Breast epithelium (tissue), 4 donors: ENCODE measurements at regions not wholly inside any gene's neighbourhood (a gene's known extent, or its start where the extent isn't known, plus 50 kb on each side); places are given as distances from the start of the nearest gene placed in this dataset.

Experiments
- DNase-seq, 2 donors: peaks; one replicate each; pipeline ENCODE4 v3.0.0-alpha.2; 2019; ENCODE audit warnings: low spot score in 2 of 2
- H3K27ac ChIP-seq, 2 donors: fragments of 200-600 bp; sonication (generic) in 1 of 2; one replicate each; pipeline ENCODE4 v1.5.1; 2016 to 2019; ENCODE audit warnings: mild to moderate bottlenecking in 1 of 2
- H3K27me3 ChIP-seq, 2 donors: fragments of 200-600 bp; sonication (generic) in 1 of 2; one replicate each; pipeline versions ENCODE4 v1.5.1 to v1.6.0; 2017 to 2019; ENCODE audit warnings: control low read depth in 1 of 2, mild to moderate bottlenecking in 1 of 2
- H3K36me3 ChIP-seq: fragments of 200-600 bp; one replicate; pipeline ENCODE4 v1.5.1; 2019
- H3K4me1 ChIP-seq, 2 donors: fragments of 200-600 bp; sonication (generic); one replicate each; pipeline ENCODE4 v1.5.1; 2016 to 2019; ENCODE audit warnings: control low read depth in 1 of 2
- H3K4me3 ChIP-seq, 3 donors: fragments of 200-600 bp; sonication (generic); 1 replicate in 2 of 3; 2 replicates in 1 of 3; pipeline ENCODE4 v1.5.1; 2016 to 2019; ENCODE audit warnings: mild to moderate bottlenecking in 3 of 3, moderate library complexity in 2 of 3
- H3K9me3 ChIP-seq, 2 donors: fragments of 200-600 bp; sonication (generic) in 1 of 2; one replicate each; pipeline ENCODE4 v1.5.1; 2016 to 2019; ENCODE audit warnings: control low read depth in 1 of 2
- CTCF ChIP-seq, 3 donors: fragments of 450-650 bp; IDR thresholded peaks; one replicate each; pipeline ENCODE4 v1.5.1; 2016 to 2017; ENCODE audit warnings: antibody characterized with exemption in 3 of 3, mild to moderate bottlenecking in 3 of 3, moderate library complexity in 3 of 3
- POLR2A ChIP-seq: fragments of 450-650 bp; IDR thresholded peaks from one replicate; pipeline ENCODE4 v1.6.1; 2016; ENCODE audit warnings: antibody characterized with exemption, mild to moderate bottlenecking, moderate library complexity
- POLR2AphosphoS5 ChIP-seq, 3 donors: sonication (generic); formaldehyde crosslinking; IDR thresholded peaks; one replicate each; pipeline ENCODE4 v1.6.1; 2017; ENCODE audit warnings: antibody characterized with exemption in 3 of 3
- intact Hi-C: fragments of 100-400 bp; cut with DNase I; formaldehyde crosslinking; loops from one replicate; pipeline ENCODE4 v1.15.1; 2023; ENCODE audit warnings: low total_unique reads

- no peaks in the 10 kb centered on the region for H3K4me1 ChIP-seq
- intact Hi-C loops: no loop called here
- H3K9me3 ChIP-seq: no peaks in the 10 kb centered on the region
- H3K36me3 ChIP-seq: no peaks in the 10 kb centered on the region
- no peak overlapping the region for H3K27ac ChIP-seq
- H3K27me3 ChIP-seq: no peaks in the 10 kb centered on the region
- no peak for DNase-seq
- TF ChIP-seq POLR2A: no peak
- no peak for TF ChIP-seq CTCF (IDR thresholded peaks at IDR 0.05)
- TF ChIP-seq POLR2AphosphoS5 (IDR thresholded peaks at IDR 0.05): no peak
- no peak overlapping the region for H3K4me3 ChIP-seq
Observed at GRCh38 chr11:82007521-82007920, 726.1 kb downstream of the FAM181B start.

GRCh38 chr11:82004537-82005213 lies 729.0 kb downstream of the FAM181B start:
- intact Hi-C loops: no loop called here
- Histone ChIP-seq H3K4me1 (no peaks in the 10 kb centered on the region), H3K36me3 (no peaks in the 10 kb centered on the region), H3K27ac (no peak overlapping the region), H3K27me3 (no peaks in the 10 kb centered on the region), H3K9me3 (no peaks in the 10 kb centered on the region), H3K4me3 (no peak overlapping the region)
- DNase-seq: no peak
- TF ChIP-seq POLR2A: no peak
- TF ChIP-seq CTCF (IDR thresholded peaks at IDR 0.05): no peak
- TF ChIP-seq POLR2AphosphoS5 (IDR thresholded peaks at IDR 0.05): no peak

- no peak overlapping the region for H3K4me3 ChIP-seq
Observed at GRCh38 chr11:82003671-82004515, 729.8 kb downstream of the FAM181B start.

GRCh38 chr11:82003024-82003423 lies 730.6 kb downstream of the FAM181B start:
- TF ChIP-seq POLR2AphosphoS5 (IDR thresholded peaks at IDR 0.05): no peak
- TF ChIP-seq CTCF (IDR thresholded peaks at IDR 0.05): no peak
- no peak for TF ChIP-seq POLR2A
- Histone ChIP-seq H3K27me3 (no peaks in the 10 kb centered on the region), H3K4me3 (no peak overlapping the region), H3K36me3 (no peaks in the 10 kb centered on the region), H3K9me3 (no peaks in the 10 kb centered on the region), H3K4me1 (no peaks in the 10 kb centered on the region), H3K27ac (no peak overlapping the region)
- intact Hi-C loops: no loop called here
- no peak for DNase-seq

More at GRCh38 chr11:82003671-82004515, 729.8 kb downstream of the FAM181B start:
- intact Hi-C loops: no loop called here
- H3K9me3 ChIP-seq: no peaks in the 10 kb centered on the region
- H3K36me3 ChIP-seq: no peaks in the 10 kb centered on the region
- no peak overlapping the region for H3K27ac ChIP-seq
- no peak for DNase-seq
- TF ChIP-seq CTCF (IDR thresholded peaks at IDR 0.05): no peak
- TF ChIP-seq POLR2A: no peak
- TF ChIP-seq POLR2AphosphoS5 (IDR thresholded peaks at IDR 0.05): no peak
- no peaks in the 10 kb centered on the region for H3K27me3 ChIP-seq
- no peaks in the 10 kb centered on the region for H3K4me1 ChIP-seq

- H3K4me1 ChIP-seq: no peaks in the 10 kb centered on the region
- H3K36me3 ChIP-seq: no peaks in the 10 kb centered on the region
- intact Hi-C loops: no loop called here
- no peak overlapping the region for H3K27ac ChIP-seq
- H3K9me3 ChIP-seq: peaks cover 0 to 2% of the 10 kb centered on the region in 2 donors
- DNase-seq: no peak
- H3K4me3 ChIP-seq: no peak overlapping the region
- TF ChIP-seq CTCF (IDR thresholded peaks at IDR 0.05) (no peak), POLR2A (no peak), POLR2AphosphoS5 (IDR thresholded peaks at IDR 0.05) (no peak)
- no peaks in the 10 kb centered on the region for H3K27me3 ChIP-seq
Observed at GRCh38 chr11:81995889-81996288, 737.8 kb downstream of the FAM181B start.
